HG02884 (cell line): ENCODE measurements at regions not wholly inside any gene's neighbourhood (a gene's known extent, or its start where the extent isn't known, plus 50 kb on each side); places are given as distances from the start of the nearest gene placed in this dataset.

Source experiments
- ATAC-seq: cut with Tn5 transposase; IDR thresholded peaks from one replicate; pipeline ENCODE4 v1.9.1; 2021; ENCODE audit warnings: mild to moderate bottlenecking, moderate library complexity; ENCODE audit not compliant: unreplicated experiment

GRCh38 chr2:177340158-177340557 is 52.4 kb upstream of the AGPS start:
- no peak for ATAC-seq

DNA sequence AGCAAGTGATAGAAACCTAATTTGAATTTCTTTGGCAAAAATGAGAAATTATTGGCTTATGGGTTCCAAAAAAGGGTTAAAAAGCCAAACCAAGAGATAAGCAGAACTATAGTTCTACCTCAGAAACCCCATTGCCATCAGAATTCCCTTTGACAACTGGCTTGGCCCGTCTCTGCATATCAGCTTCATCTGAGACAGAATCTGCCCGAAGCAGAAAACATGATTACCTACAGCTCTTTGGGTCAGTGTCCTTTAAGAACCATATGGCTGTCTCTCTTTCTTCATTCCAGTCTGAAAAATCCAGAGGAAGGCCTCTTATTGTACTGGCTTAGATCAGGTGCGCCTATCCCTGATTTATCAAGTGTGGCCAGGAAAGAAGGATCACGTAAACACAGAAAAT is 49.8 kb upstream of the AGPS start:
- no peak for ATAC-seq
